Lower leg skin (tissue), 3 donors: ENCODE measurements at regions not wholly inside any gene's neighbourhood (a gene's known extent, or its start where the extent isn't known, plus 50 kb on each side); places are given as distances from the start of the nearest gene placed in this dataset.

Source experiments
- CTCF ChIP-seq, 3 donors: fragments of 450-650 bp; IDR thresholded peaks; one replicate each; pipeline ENCODE4 v1.5.1; 2016; ENCODE audit warnings: antibody characterized with exemption in 3 of 3, mild to moderate bottlenecking in 3 of 3, moderate library complexity in 2 of 3
- POLR2A ChIP-seq, 2 donors: fragments of 450-650 bp; IDR thresholded peaks; one replicate each; pipeline ENCODE4 v1.6.1; 2016 to 2017; ENCODE audit warnings: antibody characterized with exemption in 2 of 2, mild to moderate bottlenecking in 1 of 2, moderate library complexity in 1 of 2

- TF ChIP-seq CTCF (IDR thresholded peaks at IDR 0.05) (no peak), POLR2A (IDR thresholded peaks at IDR 0.05) (no peak)
These were observed 138.4 kb downstream of the SST start for GRCh38 chr3:187531831-187532230.
